H9 (cell line): ENCODE measurements at regions not wholly inside any gene's neighbourhood (a gene's known extent, or its start where the extent isn't known, plus 50 kb on each side); places are given as distances from the start of the nearest gene placed in this dataset.

ENCODE experiments used
- DNase-seq: peaks from one replicate; pipeline ENCODE4 v3.0.0-alpha.2; 2017
- H2AFZ ChIP-seq: one replicate; pipeline ENCODE4 v1.6.1; 2013; ENCODE audit warnings: mild to moderate bottlenecking, low read length, control low read depth, moderate library complexity
- H2AK5ac ChIP-seq: 2 replicates; pipeline ENCODE4 v1.6.1; 2013; ENCODE audit warnings: low read length, control low read depth, mixed read lengths; ENCODE audit not compliant: insufficient read length
- H2BK120ac ChIP-seq: one replicate; pipeline ENCODE4 v1.6.1; 2013; ENCODE audit warnings: low read depth, mild to moderate bottlenecking, low read length, control low read depth, inconsistent platforms; ENCODE audit not compliant: poor library complexity, severe bottlenecking
- H2BK12ac ChIP-seq: 2 replicates; pipeline ENCODE4 v1.6.1; 2013; ENCODE audit warnings: low read length, control low read depth, mixed read lengths, low read depth; ENCODE audit not compliant: insufficient read length
- H2BK15ac ChIP-seq: 2 replicates; pipeline ENCODE4 v1.6.1; 2013; ENCODE audit warnings: low read depth, low read length, control low read depth
- H2BK20ac ChIP-seq: one replicate; pipeline ENCODE4 v1.6.1; 2013; ENCODE audit warnings: low read depth, mild to moderate bottlenecking, low read length, control low read depth, inconsistent platforms; ENCODE audit not compliant: poor library complexity, severe bottlenecking
- H2BK5ac ChIP-seq: 2 replicates; pipeline ENCODE4 v1.6.1; 2013; ENCODE audit warnings: low read length, control low read depth, mixed read lengths; ENCODE audit not compliant: insufficient read length
- H3K14ac ChIP-seq: 2 replicates; pipeline ENCODE4 v1.6.1; 2013; ENCODE audit warnings: low read length, control low read depth; ENCODE audit not compliant: insufficient read depth
- H3K18ac ChIP-seq: 2 replicates; pipeline ENCODE4 v1.6.1; 2013; ENCODE audit warnings: low read depth, mild to moderate bottlenecking, mixed read lengths, low read length, control low read depth; ENCODE audit not compliant: insufficient read length
- H3K23ac ChIP-seq: 2 replicates; pipeline ENCODE4 v1.6.1; 2013; ENCODE audit warnings: low read length, control low read depth, mixed read lengths, low read depth; ENCODE audit not compliant: insufficient read length
- H3K23me2 ChIP-seq: 2 replicates; pipeline ENCODE4 v1.6.1; 2013; ENCODE audit warnings: low read depth, mild to moderate bottlenecking, mixed read lengths, low read length, control low read depth; ENCODE audit not compliant: insufficient read length, poor library complexity, severe bottlenecking
- H3K27ac ChIP-seq: 2 replicates; pipeline ENCODE4 v1.5.1; 2013; ENCODE audit warnings: low read length, control low read depth, mixed read lengths, low read depth; ENCODE audit not compliant: insufficient read length
- H3K27me3 ChIP-seq: 2 replicates; pipeline ENCODE4 v1.6.1; 2013; ENCODE audit warnings: low read length, control low read depth, inconsistent platforms; ENCODE audit not compliant: insufficient read depth
- H3K4ac ChIP-seq: 2 replicates; pipeline ENCODE4 v1.6.1; 2013; ENCODE audit warnings: low read depth, mild to moderate bottlenecking, control low read depth, inconsistent platforms, low read length, moderate library complexity
- H3K4me1 ChIP-seq: 2 replicates; pipeline ENCODE4 v1.6.1; 2013; ENCODE audit warnings: low read length, control low read depth, inconsistent platforms; ENCODE audit not compliant: insufficient read depth
- H3K4me2 ChIP-seq: 2 replicates; pipeline ENCODE4 v1.6.1; 2013; ENCODE audit warnings: low read length, control low read depth, mixed read lengths; ENCODE audit not compliant: insufficient read length, insufficient read depth
- H3K56ac ChIP-seq: 2 replicates; pipeline ENCODE4 v1.6.1; 2013; ENCODE audit warnings: low read depth, mild to moderate bottlenecking, mixed read lengths, low read length, control low read depth; ENCODE audit not compliant: insufficient read length
- H3K79me1 ChIP-seq: 2 replicates; pipeline ENCODE4 v1.6.1; 2013; ENCODE audit warnings: low read depth, mild to moderate bottlenecking, moderate library complexity, low read length, control low read depth, inconsistent platforms; ENCODE audit not compliant: insufficient read depth, poor library complexity, severe bottlenecking
- H3K79me2 ChIP-seq: 2 replicates; pipeline ENCODE4 v1.6.1; 2013; ENCODE audit warnings: low read length, control low read depth, inconsistent platforms; ENCODE audit not compliant: insufficient read depth
- H3K9ac ChIP-seq: 2 replicates; pipeline ENCODE4 v1.6.1; 2013; ENCODE audit warnings: low read length, control low read depth, mixed read lengths; ENCODE audit not compliant: insufficient read length; ENCODE audit errors: extremely low read depth
- H3K9me3 ChIP-seq: one replicate; pipeline ENCODE4 v1.6.1; 2013; ENCODE audit warnings: low read depth, low read length, inconsistent platforms; ENCODE audit not compliant: control insufficient read depth
- H3T11ph ChIP-seq: one replicate; pipeline ENCODE4 v1.6.1; 2013; ENCODE audit warnings: mild to moderate bottlenecking, low read length, control low read depth, inconsistent platforms
- H4K20me1 ChIP-seq: one replicate; pipeline ENCODE4 v1.6.1; 2013; ENCODE audit not compliant: control insufficient read depth, insufficient read length, insufficient read depth
- H4K5ac ChIP-seq: 2 replicates; pipeline ENCODE4 v1.6.1; 2013; ENCODE audit warnings: low read depth, mild to moderate bottlenecking, mixed read lengths, low read length, control low read depth; ENCODE audit not compliant: insufficient read length
- H4K8ac ChIP-seq: replicated peaks from 2 replicates; pipeline ENCODE4 v1.6.1; 2013; ENCODE audit warnings: low read length, control low read depth, mixed read lengths, low read depth; ENCODE audit not compliant: insufficient read length
- H4K91ac ChIP-seq: 2 replicates; pipeline ENCODE4 v1.6.1; 2013; ENCODE audit warnings: low read depth, mild to moderate bottlenecking, moderate library complexity, mixed read lengths, low read length, control low read depth; ENCODE audit not compliant: insufficient read length
- H3K27ac Mint-ChIP-seq, 3 experiments: 2 replicates in 2 of 3; 3 replicates in 1 of 3; pipeline ENCODE4 v1.8.0; 2020 to 2021; ENCODE audit warnings: mixed read lengths in 3 of 3, mild to moderate bottlenecking in 1 of 3, moderate library complexity in 1 of 3
- H3K27me3 Mint-ChIP-seq: 2 replicates; pipeline ENCODE4 v1.8.0; 2021; ENCODE audit warnings: low read depth, mild to moderate bottlenecking, moderate library complexity, mixed read lengths
- H3K36me3 Mint-ChIP-seq, 3 experiments: 2 replicates in 2 of 3; 3 replicates in 1 of 3; pipeline ENCODE4 v1.8.0; 2020 to 2021; ENCODE audit warnings: low read depth in 3 of 3, mixed read lengths in 3 of 3; ENCODE audit not compliant: insufficient read depth in 1 of 3
- H3K4me1 Mint-ChIP-seq, 2 experiments: 2 replicates each; pipeline ENCODE4 v1.8.0; 2020; ENCODE audit warnings: mixed read lengths in 2 of 2
- H3K4me3 Mint-ChIP-seq, 2 experiments: 2 replicates in 1 of 2; 3 replicates in 1 of 2; pipeline ENCODE4 v1.8.0; 2020 to 2021; ENCODE audit warnings: mild to moderate bottlenecking in 2 of 2, mixed read lengths in 2 of 2, moderate library complexity in 1 of 2
- H3K9me3 Mint-ChIP-seq, 2 experiments: 2 replicates in 1 of 2; 3 replicates in 1 of 2; pipeline ENCODE4 v1.8.0; 2020; ENCODE audit warnings: mild to moderate bottlenecking in 2 of 2, mixed read lengths in 2 of 2, moderate library complexity in 1 of 2
- WGBS: extraction: QIAGEN DNeasy Blood & Tissue Kit; methylation state at CpG from one replicate; pipeline ENCODE4 v1.1.7; 2013; ENCODE audit warnings: missing lambda C conversion rate, low lambda C conversion rate, mixed read lengths; ENCODE audit not compliant: insufficient read length; ENCODE audit errors: extremely low coverage; 5-methylcytosine and 5-hydroxymethylcytosine counted together
- TF ChIP-seq, protein P1 (sequence below): fragments of 200-600 bp; sonication (generic); conservative IDR thresholded peaks from 3 replicates; pipeline ENCODE4 v1.8.0; 2021; ENCODE audit warnings: antibody characterized with exemption, mild to moderate bottlenecking

DNA sequence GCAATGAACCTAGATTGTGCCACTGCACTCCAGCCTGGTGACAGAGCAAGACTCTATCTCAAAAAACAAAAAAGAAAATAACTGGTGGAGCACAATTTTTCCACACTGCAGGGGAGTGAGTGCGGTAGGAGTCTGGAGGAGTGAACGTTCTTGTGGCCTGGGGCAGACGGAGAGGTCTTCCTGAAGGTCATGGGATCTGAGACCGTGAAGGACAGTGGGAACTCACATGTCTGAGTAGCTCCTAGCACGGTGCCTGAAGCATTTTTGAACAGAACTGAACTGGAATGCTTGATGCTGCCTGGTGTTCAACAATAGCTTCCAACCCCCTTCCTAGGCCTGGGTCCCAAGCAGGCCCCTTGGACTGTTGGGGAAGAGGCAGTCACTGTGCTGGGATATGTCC is 84.3 kb upstream of the PODXL start:
- no peaks in the 10 kb centered on the region for H3K79me2 ChIP-seq
- no CpG with 5 or more reads among the region's 5 CpGs for WGBS
- no peak overlapping the region for H2AFZ ChIP-seq
- H3T11ph ChIP-seq, result no peak overlapping the region
- no peaks in the 10 kb centered on the region for H3K9me3 ChIP-seq
- DNase-seq, result no peak
- no peak overlapping the region for H4K5ac ChIP-seq
- H2BK20ac ChIP-seq, result no peak overlapping the region
- H2BK12ac ChIP-seq, result no peak overlapping the region
- Mint-ChIP-seq H3K36me3 (peaks cover 0 to 3% (median 0%) of the 10 kb centered on the region in 3 experiments; a peak in 2 of 7 replicates), H3K4me1 (peaks cover 30 to 36% of the 10 kb centered on the region in 2 experiments), H3K27me3 (peaks cover 3% of the 10 kb centered on the region), H3K9me3 (no peaks in the 10 kb centered on the region; a peak in 1 of 5 replicates), H3K27ac (peak overlapping the region in 1 of 3 experiments; percentile 54; a peak in 2 of 7 replicates), H3K4me3 (no peak overlapping the region)
- H2BK120ac ChIP-seq, result no peak overlapping the region
- H3K79me1 ChIP-seq, result no peaks in the 10 kb centered on the region
- no peak overlapping the region for H3K23ac ChIP-seq
- no peak overlapping the region for H3K9ac ChIP-seq
- H2AK5ac ChIP-seq, result no peak overlapping the region
- TF ChIP-seq, protein P1, sequence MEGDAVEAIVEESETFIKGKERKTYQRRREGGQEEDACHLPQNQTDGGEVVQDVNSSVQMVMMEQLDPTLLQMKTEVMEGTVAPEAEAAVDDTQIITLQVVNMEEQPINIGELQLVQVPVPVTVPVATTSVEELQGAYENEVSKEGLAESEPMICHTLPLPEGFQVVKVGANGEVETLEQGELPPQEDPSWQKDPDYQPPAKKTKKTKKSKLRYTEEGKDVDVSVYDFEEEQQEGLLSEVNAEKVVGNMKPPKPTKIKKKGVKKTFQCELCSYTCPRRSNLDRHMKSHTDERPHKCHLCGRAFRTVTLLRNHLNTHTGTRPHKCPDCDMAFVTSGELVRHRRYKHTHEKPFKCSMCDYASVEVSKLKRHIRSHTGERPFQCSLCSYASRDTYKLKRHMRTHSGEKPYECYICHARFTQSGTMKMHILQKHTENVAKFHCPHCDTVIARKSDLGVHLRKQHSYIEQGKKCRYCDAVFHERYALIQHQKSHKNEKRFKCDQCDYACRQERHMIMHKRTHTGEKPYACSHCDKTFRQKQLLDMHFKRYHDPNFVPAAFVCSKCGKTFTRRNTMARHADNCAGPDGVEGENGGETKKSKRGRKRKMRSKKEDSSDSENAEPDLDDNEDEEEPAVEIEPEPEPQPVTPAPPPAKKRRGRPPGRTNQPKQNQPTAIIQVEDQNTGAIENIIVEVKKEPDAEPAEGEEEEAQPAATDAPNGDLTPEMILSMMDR, result no peak
- H3K27ac ChIP-seq, result no peak overlapping the region
- no peaks in the 10 kb centered on the region for H3K23me2 ChIP-seq
- no peak overlapping the region for H2BK15ac ChIP-seq
- no peak overlapping the region for H3K14ac ChIP-seq
- no peak overlapping the region for H4K8ac ChIP-seq
- H4K20me1 ChIP-seq, result no peaks in the 10 kb centered on the region
- 0 out of 2 replicates have a peak, but pooled peaks cover 2% of the 10 kb centered on the region for H3K27me3 ChIP-seq
- H3K18ac ChIP-seq, result no peak overlapping the region
- H3K4me2 ChIP-seq, result no peak overlapping the region
- no peak overlapping the region for H2BK5ac ChIP-seq
- H4K91ac ChIP-seq, result no peak overlapping the region
- H3K4me1 ChIP-seq, result peaks cover 6% of the 10 kb centered on the region; the same call in 1 of the 2 replicates
- no peak overlapping the region for H3K56ac ChIP-seq
- no peak overlapping the region for H3K4ac ChIP-seq
